ENCODE measurements at regions not wholly inside any gene's neighbourhood (a gene's known extent, or its start where the extent isn't known, plus 50 kb on each side); places are given as distances from the start of the nearest gene placed in this dataset.

DNA sequence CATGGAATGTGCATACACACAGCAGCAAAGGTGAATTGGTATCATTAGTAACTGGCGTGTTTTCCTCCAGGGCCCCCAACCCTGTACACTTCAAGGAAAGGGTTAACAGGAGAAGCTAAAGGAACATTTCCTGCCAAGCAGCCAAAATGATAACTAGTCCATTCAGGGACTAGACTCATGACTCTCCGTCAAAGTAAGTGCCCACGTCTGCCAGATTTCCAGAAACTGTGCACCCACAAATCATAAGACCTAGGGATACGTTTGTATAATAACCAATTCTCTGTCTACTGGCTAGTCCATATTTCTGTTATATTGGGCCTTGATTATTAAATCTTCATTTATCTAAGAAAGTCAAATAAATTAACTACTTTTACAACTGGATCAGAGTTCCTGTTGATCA, 76.0 kb upstream of the NHSL1 start (continued):
- TF ChIP-seq YBX1 (IDR thresholded peaks at IDR 0.05), result no peak
- no peak for TF ChIP-seq PML (IDR thresholded peaks at IDR 0.05; ENCODE audit: low read length)
- TF ChIP-seq GATAD2B (conservative IDR thresholded peaks at IDR 0.05; ENCODE audit: low read depth), result no peak
- TF ChIP-seq CBFB (IDR thresholded peaks at IDR 0.05; ENCODE audit: low read depth), result no peak
- TF ChIP-seq EED (IDR thresholded peaks at IDR 0.05; ENCODE audit: low read depth), result no peak

DNA sequence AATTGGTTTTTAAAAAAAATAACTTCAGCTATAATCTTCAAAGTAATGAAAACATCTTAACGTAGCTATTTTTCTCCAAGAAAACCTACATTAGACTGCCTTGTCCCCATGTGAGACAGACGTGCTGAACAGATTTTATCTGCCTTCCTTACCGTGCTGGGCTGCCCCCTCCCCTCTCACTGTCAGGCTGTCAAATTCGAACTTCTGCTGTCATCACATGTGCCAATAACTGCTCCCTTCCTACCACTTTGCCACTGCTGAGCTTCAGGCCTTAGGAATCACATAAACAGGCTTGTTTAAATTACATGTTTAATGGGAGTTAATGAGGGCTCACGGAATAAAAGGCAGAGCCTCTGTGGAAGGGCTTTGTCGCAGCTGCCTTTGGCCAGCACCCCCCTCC, 77.0 kb upstream of the NHSL1 start:
- H3K36me3 ChIP-seq (ENCODE audit: control insufficient read depth in 2 of 2, insufficient read depth in 2 of 2, low read length in 1 of 2), result no peaks in the 10 kb centered on the region
- H3K4me2 ChIP-seq (ENCODE audit: control insufficient read depth, insufficient read depth), result no peak overlapping the region
- H3K4me1 ChIP-seq (ENCODE audit: control insufficient read depth, insufficient read depth, low read length), result no peaks in the 10 kb centered on the region; the same call in 1 of the 2 replicates
- no peak for FAIRE-seq
- no peaks in the 10 kb centered on the region for H3K27me3 ChIP-seq (replicated peaks in 1 of 2; ENCODE audit: control insufficient read depth in 2 of 2, insufficient read depth in 2 of 2, low read length in 1 of 2)
- H2AFZ ChIP-seq (ENCODE audit: control insufficient read depth, low read depth, low read length), result no peak overlapping the region
- H4K20me1 ChIP-seq (ENCODE audit: control insufficient read depth, insufficient read depth), result no peaks in the 10 kb centered on the region
- ChIA-PET POLR2A (no interaction called here), SMC1A (ENCODE audit: uncharacterized antibody, unreplicated experiment) (interaction anchor here (0.9 to 2.1 kb wide), 6 partner anchors 9 to 196 kb away, joined by 3 to 6 read pairs (median 4); no protein-coding TSS in a partner anchor), CTCF (interaction anchor here (1.0 to 1.8 kb wide), 6 partner anchors 9 to 189 kb away, joined by 3 to 8 read pairs (median 6); no protein-coding TSS in a partner anchor), RAD21 (ENCODE audit: unreplicated experiment) (interaction anchor here (1.3 kb wide), 1 partner anchor 9 kb away, joined by 4 read pairs; no protein-coding TSS in a partner anchor)
- DNase-seq (ENCODE audit: low read depth, low spot score), result no peak
- no peaks in the 10 kb centered on the region for H3K79me2 ChIP-seq (ENCODE audit: control insufficient read depth, insufficient read depth, low read length)
- H3K9ac ChIP-seq (ENCODE audit: control insufficient read depth, insufficient read depth, low read length), result no peak overlapping the region
- no peak for ATAC-seq
- BruUV-seq (replicated peaks), result no TSS peak
- no peak overlapping the region for H3K27ac ChIP-seq (ENCODE audit: control insufficient read depth, insufficient read depth)
- intact Hi-C loops (cut with micrococcal nuclease; ENCODE audit: unreplicated experiment), result no loop called here
- H3K9me3 ChIP-seq (replicated peaks; ENCODE audit: control insufficient read depth, insufficient read depth, low read length), result no peaks in the 10 kb centered on the region
- TF ChIP-seq TCF12 (IDR thresholded peaks at IDR 0.05; ENCODE audit: low read depth, low read length) (no peak), PML (IDR thresholded peaks at IDR 0.05; ENCODE audit: low read length) (no peak), LARP7 (IDR thresholded peaks at IDR 0.05) (no peak), SP1 (IDR thresholded peaks at IDR 0.05; ENCODE audit: low read depth, low read length) (no peak), BHLHE40 (IDR thresholded peaks at IDR 0.05; ENCODE audit: borderline replicate concordance in 1 of 2, low read depth in 2 of 2, low read length in 1 of 2) (no peak), EGR1 (IDR thresholded peaks at IDR 0.05; ENCODE audit: borderline replicate concordance in 1 of 2, low read depth in 2 of 2, low read length in 2 of 2) (no peak), BCL11A (IDR thresholded peaks at IDR 0.05; ENCODE audit: low read depth, low read length) (no peak), TCF3 (IDR thresholded peaks at IDR 0.05; ENCODE audit: borderline replicate concordance, insufficient read depth, low read depth, low read length) (no peak), STAT3 (IDR thresholded peaks at IDR 0.05; ENCODE audit: low read depth, low read length) (no peak)
- TF ChIP-seq, protein P1, sequence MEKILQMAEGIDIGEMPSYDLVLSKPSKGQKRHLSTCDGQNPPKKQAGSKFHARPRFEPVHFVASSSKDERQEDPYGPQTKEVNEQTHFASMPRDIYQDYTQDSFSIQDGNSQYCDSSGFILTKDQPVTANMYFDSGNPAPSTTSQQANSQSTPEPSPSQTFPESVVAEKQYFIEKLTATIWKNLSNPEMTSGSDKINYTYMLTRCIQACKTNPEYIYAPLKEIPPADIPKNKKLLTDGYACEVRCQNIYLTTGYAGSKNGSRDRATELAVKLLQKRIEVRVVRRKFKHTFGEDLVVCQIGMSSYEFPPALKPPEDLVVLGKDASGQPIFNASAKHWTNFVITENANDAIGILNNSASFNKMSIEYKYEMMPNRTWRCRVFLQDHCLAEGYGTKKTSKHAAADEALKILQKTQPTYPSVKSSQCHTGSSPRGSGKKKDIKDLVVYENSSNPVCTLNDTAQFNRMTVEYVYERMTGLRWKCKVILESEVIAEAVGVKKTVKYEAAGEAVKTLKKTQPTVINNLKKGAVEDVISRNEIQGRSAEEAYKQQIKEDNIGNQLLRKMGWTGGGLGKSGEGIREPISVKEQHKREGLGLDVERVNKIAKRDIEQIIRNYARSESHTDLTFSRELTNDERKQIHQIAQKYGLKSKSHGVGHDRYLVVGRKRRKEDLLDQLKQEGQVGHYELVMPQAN (conservative IDR thresholded peaks at IDR 0.05), result no peak
- TF ChIP-seq, protein P2, sequence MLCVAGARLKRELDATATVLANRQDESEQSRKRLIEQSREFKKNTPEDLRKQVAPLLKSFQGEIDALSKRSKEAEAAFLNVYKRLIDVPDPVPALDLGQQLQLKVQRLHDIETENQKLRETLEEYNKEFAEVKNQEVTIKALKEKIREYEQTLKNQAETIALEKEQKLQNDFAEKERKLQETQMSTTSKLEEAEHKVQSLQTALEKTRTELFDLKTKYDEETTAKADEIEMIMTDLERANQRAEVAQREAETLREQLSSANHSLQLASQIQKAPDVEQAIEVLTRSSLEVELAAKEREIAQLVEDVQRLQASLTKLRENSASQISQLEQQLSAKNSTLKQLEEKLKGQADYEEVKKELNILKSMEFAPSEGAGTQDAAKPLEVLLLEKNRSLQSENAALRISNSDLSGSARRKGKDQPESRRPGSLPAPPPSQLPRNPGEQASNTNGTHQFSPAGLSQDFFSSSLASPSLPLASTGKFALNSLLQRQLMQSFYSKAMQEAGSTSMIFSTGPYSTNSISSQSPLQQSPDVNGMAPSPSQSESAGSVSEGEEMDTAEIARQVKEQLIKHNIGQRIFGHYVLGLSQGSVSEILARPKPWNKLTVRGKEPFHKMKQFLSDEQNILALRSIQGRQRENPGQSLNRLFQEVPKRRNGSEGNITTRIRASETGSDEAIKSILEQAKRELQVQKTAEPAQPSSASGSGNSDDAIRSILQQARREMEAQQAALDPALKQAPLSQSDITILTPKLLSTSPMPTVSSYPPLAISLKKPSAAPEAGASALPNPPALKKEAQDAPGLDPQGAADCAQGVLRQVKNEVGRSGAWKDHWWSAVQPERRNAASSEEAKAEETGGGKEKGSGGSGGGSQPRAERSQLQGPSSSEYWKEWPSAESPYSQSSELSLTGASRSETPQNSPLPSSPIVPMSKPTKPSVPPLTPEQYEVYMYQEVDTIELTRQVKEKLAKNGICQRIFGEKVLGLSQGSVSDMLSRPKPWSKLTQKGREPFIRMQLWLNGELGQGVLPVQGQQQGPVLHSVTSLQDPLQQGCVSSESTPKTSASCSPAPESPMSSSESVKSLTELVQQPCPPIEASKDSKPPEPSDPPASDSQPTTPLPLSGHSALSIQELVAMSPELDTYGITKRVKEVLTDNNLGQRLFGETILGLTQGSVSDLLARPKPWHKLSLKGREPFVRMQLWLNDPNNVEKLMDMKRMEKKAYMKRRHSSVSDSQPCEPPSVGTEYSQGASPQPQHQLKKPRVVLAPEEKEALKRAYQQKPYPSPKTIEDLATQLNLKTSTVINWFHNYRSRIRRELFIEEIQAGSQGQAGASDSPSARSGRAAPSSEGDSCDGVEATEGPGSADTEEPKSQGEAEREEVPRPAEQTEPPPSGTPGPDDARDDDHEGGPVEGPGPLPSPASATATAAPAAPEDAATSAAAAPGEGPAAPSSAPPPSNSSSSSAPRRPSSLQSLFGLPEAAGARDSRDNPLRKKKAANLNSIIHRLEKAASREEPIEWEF (IDR thresholded peaks at IDR 0.05; ENCODE audit: insufficient replicate concordance, low read depth, low read length), result no peak
- WGBS (ENCODE audit: insufficient coverage, insufficient replicate concordance, low lambda C conversion rate, missing lambda C conversion rate), result 56% methylated on average over 6 of the region's 6 CpGs
- no peak overlapping the region for H3K4me3 ChIP-seq
- in situ Hi-C loops (cut with MboI), result no loop called here

Measured in GM12878 (cell line).